ENCODE measurements at regions not wholly inside any gene's neighbourhood (a gene's known extent, or its start where the extent isn't known, plus 50 kb on each side); places are given as distances from the start of the nearest gene placed in this dataset.

DNA sequence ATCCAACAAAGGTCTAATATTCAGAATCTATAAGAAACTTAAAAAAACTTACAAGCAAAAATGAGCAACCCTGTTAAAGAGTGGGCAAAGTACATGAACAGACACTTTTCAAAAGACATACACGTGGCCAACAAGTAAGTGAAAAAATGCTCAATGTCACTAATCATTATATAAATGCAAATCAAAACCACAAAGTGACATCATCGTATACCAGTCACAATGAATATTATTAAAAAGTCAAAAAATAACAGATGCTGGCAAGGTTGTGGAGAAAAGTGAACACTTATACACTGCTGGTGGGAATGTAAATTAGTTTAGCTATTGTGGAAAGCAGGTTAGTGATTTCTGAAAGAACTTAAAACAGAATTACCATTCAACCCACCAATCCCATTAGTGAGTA, 199.1 kb downstream of the SNAPC1 start:
- in situ Hi-C loops (cut with MboI) (no loop called here), intact Hi-C loops (cut with micrococcal nuclease) (no loop called here)
- Histone ChIP-seq H3K9me1 (ENCODE audit: control insufficient read depth, insufficient read depth, low read length) (no peaks in the 10 kb centered on the region), H3K36me3 (ENCODE audit: control insufficient read depth, insufficient read depth, low read length) (no peaks in the 10 kb centered on the region), H2AFZ (ENCODE audit: low read depth, low read length) (no peak overlapping the region), H3K27me3 (ENCODE audit: control insufficient read depth in 2 of 2, insufficient read depth in 2 of 2, low read length in 2 of 2) (no peaks in the 10 kb centered on the region), H3K9me3 (replicated peaks; ENCODE audit: control insufficient read depth, insufficient read depth, low read depth, low read length) (no peaks in the 10 kb centered on the region), H3K79me2 (ENCODE audit: control insufficient read depth, insufficient read depth, low read length) (no peaks in the 10 kb centered on the region), H3K4me1 (replicated peaks in 1 of 2; ENCODE audit: control insufficient read depth in 2 of 2, insufficient read depth in 2 of 2, low read length in 2 of 2) (no peaks in the 10 kb centered on the region), H3K9ac (ENCODE audit: insufficient read depth in 1 of 2, low read depth in 2 of 2, low read length in 2 of 2) (no peak overlapping the region), H3K27ac (ENCODE audit: extremely low read depth, low read depth, low read length) (no peak overlapping the region), H3K4me2 (ENCODE audit: insufficient read depth, low read length) (no peak overlapping the region), H4K20me1 (replicated peaks; ENCODE audit: control insufficient read depth, insufficient read depth, low read length) (no peaks in the 10 kb centered on the region), H3K4me3 (no peak overlapping the region)
- DNase-seq (ENCODE audit: extremely low read depth in 1 of 4, low spot score in 3 of 4) (no peak), ATAC-seq (no peak), FAIRE-seq (no peak)
- BruUV-seq (replicated peaks), result no TSS peak
- no peak for TF ChIP-seq NRF1 (conservative IDR thresholded peaks at IDR 0.05 in 1 of 2, IDR thresholded peaks at IDR 0.05 in 1 of 2)
- no peak for TF ChIP-seq HDAC2 (IDR thresholded peaks at IDR 0.05)
- TF ChIP-seq SMARCB1 (IDR thresholded peaks at IDR 0.05; ENCODE audit: insufficient read length, low read depth), result no peak
- TF ChIP-seq CSDE1 (IDR thresholded peaks at IDR 0.05), result no peak
- TF ChIP-seq, protein P1, sequence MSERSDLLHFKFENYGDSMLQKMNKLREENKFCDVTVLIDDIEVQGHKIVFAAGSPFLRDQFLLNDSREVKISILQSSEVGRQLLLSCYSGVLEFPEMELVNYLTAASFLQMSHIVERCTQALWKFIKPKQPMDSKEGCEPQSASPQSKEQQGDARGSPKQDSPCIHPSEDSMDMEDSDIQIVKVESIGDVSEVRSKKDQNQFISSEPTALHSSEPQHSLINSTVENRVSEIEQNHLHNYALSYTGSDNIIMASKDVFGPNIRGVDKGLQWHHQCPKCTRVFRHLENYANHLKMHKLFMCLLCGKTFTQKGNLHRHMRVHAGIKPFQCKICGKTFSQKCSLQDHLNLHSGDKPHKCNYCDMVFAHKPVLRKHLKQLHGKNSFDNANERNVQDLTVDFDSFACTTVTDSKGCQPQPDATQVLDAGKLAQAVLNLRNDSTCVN (CRISPR knock-in tag; IDR thresholded peaks at IDR 0.05), result no peak
- TF ChIP-seq, protein P2, sequence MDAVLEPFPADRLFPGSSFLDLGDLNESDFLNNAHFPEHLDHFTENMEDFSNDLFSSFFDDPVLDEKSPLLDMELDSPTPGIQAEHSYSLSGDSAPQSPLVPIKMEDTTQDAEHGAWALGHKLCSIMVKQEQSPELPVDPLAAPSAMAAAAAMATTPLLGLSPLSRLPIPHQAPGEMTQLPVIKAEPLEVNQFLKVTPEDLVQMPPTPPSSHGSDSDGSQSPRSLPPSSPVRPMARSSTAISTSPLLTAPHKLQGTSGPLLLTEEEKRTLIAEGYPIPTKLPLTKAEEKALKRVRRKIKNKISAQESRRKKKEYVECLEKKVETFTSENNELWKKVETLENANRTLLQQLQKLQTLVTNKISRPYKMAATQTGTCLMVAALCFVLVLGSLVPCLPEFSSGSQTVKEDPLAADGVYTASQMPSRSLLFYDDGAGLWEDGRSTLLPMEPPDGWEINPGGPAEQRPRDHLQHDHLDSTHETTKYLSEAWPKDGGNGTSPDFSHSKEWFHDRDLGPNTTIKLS (IDR thresholded peaks at IDR 0.05; ENCODE audit: borderline replicate concordance, low read depth), result no peak
- no peak for TF ChIP-seq MEIS2 (IDR thresholded peaks at IDR 0.05; ENCODE audit: partially characterized antibody)
- no peak for TF ChIP-seq TCF7 (IDR thresholded peaks at IDR 0.05; ENCODE audit: borderline replicate concordance)
- TF ChIP-seq, protein P3, sequence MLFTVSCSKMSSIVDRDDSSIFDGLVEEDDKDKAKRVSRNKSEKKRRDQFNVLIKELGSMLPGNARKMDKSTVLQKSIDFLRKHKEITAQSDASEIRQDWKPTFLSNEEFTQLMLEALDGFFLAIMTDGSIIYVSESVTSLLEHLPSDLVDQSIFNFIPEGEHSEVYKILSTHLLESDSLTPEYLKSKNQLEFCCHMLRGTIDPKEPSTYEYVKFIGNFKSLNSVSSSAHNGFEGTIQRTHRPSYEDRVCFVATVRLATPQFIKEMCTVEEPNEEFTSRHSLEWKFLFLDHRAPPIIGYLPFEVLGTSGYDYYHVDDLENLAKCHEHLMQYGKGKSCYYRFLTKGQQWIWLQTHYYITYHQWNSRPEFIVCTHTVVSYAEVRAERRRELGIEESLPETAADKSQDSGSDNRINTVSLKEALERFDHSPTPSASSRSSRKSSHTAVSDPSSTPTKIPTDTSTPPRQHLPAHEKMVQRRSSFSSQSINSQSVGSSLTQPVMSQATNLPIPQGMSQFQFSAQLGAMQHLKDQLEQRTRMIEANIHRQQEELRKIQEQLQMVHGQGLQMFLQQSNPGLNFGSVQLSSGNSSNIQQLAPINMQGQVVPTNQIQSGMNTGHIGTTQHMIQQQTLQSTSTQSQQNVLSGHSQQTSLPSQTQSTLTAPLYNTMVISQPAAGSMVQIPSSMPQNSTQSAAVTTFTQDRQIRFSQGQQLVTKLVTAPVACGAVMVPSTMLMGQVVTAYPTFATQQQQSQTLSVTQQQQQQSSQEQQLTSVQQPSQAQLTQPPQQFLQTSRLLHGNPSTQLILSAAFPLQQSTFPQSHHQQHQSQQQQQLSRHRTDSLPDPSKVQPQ (CRISPR knock-in tag; IDR thresholded peaks at IDR 0.05; ENCODE audit: borderline replicate concordance), result no peak
- TF ChIP-seq, protein P4, sequence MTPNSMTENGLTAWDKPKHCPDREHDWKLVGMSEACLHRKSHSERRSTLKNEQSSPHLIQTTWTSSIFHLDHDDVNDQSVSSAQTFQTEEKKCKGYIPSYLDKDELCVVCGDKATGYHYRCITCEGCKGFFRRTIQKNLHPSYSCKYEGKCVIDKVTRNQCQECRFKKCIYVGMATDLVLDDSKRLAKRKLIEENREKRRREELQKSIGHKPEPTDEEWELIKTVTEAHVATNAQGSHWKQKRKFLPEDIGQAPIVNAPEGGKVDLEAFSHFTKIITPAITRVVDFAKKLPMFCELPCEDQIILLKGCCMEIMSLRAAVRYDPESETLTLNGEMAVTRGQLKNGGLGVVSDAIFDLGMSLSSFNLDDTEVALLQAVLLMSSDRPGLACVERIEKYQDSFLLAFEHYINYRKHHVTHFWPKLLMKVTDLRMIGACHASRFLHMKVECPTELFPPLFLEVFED (CRISPR knock-in tag; conservative IDR thresholded peaks at IDR 0.05), result no peak
- no peak for TF ChIP-seq GTF2E2 (tag; IDR thresholded peaks at IDR 0.05)
- WGBS (ENCODE audit: insufficient coverage, low coverage, missing lambda C conversion rate), result 3% methylated on average over 2 of the region's 2 CpGs
- ChIA-PET POLR2A (no interaction called here), CTCF (ENCODE audit: low intra/inter-chr PET ratio) (no interaction called here)
